H9 (cell line): ENCODE measurements at regions not wholly inside any gene's neighbourhood (a gene's known extent, or its start where the extent isn't known, plus 50 kb on each side); places are given as distances from the start of the nearest gene placed in this dataset.

Source experiments
- DNase-seq: peaks from one replicate; pipeline ENCODE4 v3.0.0-alpha.2; 2017
- H2AFZ ChIP-seq: one replicate; pipeline ENCODE4 v1.6.1; 2013; ENCODE audit warnings: mild to moderate bottlenecking, low read length, control low read depth, moderate library complexity
- H2AK5ac ChIP-seq: 2 replicates; pipeline ENCODE4 v1.6.1; 2013; ENCODE audit warnings: low read length, control low read depth, mixed read lengths; ENCODE audit not compliant: insufficient read length
- H2BK120ac ChIP-seq: one replicate; pipeline ENCODE4 v1.6.1; 2013; ENCODE audit warnings: low read depth, mild to moderate bottlenecking, low read length, control low read depth, inconsistent platforms; ENCODE audit not compliant: poor library complexity, severe bottlenecking
- H2BK12ac ChIP-seq: 2 replicates; pipeline ENCODE4 v1.6.1; 2013; ENCODE audit warnings: low read length, control low read depth, mixed read lengths, low read depth; ENCODE audit not compliant: insufficient read length
- H2BK15ac ChIP-seq: 2 replicates; pipeline ENCODE4 v1.6.1; 2013; ENCODE audit warnings: low read depth, low read length, control low read depth
- H2BK20ac ChIP-seq: one replicate; pipeline ENCODE4 v1.6.1; 2013; ENCODE audit warnings: low read depth, mild to moderate bottlenecking, low read length, control low read depth, inconsistent platforms; ENCODE audit not compliant: poor library complexity, severe bottlenecking
- H2BK5ac ChIP-seq: 2 replicates; pipeline ENCODE4 v1.6.1; 2013; ENCODE audit warnings: low read length, control low read depth, mixed read lengths; ENCODE audit not compliant: insufficient read length
- H3K14ac ChIP-seq: 2 replicates; pipeline ENCODE4 v1.6.1; 2013; ENCODE audit warnings: low read length, control low read depth; ENCODE audit not compliant: insufficient read depth
- H3K18ac ChIP-seq: 2 replicates; pipeline ENCODE4 v1.6.1; 2013; ENCODE audit warnings: low read depth, mild to moderate bottlenecking, mixed read lengths, low read length, control low read depth; ENCODE audit not compliant: insufficient read length
- H3K23ac ChIP-seq: 2 replicates; pipeline ENCODE4 v1.6.1; 2013; ENCODE audit warnings: low read length, control low read depth, mixed read lengths, low read depth; ENCODE audit not compliant: insufficient read length
- H3K23me2 ChIP-seq: 2 replicates; pipeline ENCODE4 v1.6.1; 2013; ENCODE audit warnings: low read depth, mild to moderate bottlenecking, mixed read lengths, low read length, control low read depth; ENCODE audit not compliant: insufficient read length, poor library complexity, severe bottlenecking
- H3K27ac ChIP-seq: 2 replicates; pipeline ENCODE4 v1.5.1; 2013; ENCODE audit warnings: low read length, control low read depth, mixed read lengths, low read depth; ENCODE audit not compliant: insufficient read length
- H3K27me3 ChIP-seq: 2 replicates; pipeline ENCODE4 v1.6.1; 2013; ENCODE audit warnings: low read length, control low read depth, inconsistent platforms; ENCODE audit not compliant: insufficient read depth
- H3K4ac ChIP-seq: 2 replicates; pipeline ENCODE4 v1.6.1; 2013; ENCODE audit warnings: low read depth, mild to moderate bottlenecking, control low read depth, inconsistent platforms, low read length, moderate library complexity
- H3K4me1 ChIP-seq: 2 replicates; pipeline ENCODE4 v1.6.1; 2013; ENCODE audit warnings: low read length, control low read depth, inconsistent platforms; ENCODE audit not compliant: insufficient read depth
- H3K4me2 ChIP-seq: 2 replicates; pipeline ENCODE4 v1.6.1; 2013; ENCODE audit warnings: low read length, control low read depth, mixed read lengths; ENCODE audit not compliant: insufficient read length, insufficient read depth
- H3K56ac ChIP-seq: 2 replicates; pipeline ENCODE4 v1.6.1; 2013; ENCODE audit warnings: low read depth, mild to moderate bottlenecking, mixed read lengths, low read length, control low read depth; ENCODE audit not compliant: insufficient read length
- H3K79me1 ChIP-seq: 2 replicates; pipeline ENCODE4 v1.6.1; 2013; ENCODE audit warnings: low read depth, mild to moderate bottlenecking, moderate library complexity, low read length, control low read depth, inconsistent platforms; ENCODE audit not compliant: insufficient read depth, poor library complexity, severe bottlenecking
- H3K79me2 ChIP-seq: 2 replicates; pipeline ENCODE4 v1.6.1; 2013; ENCODE audit warnings: low read length, control low read depth, inconsistent platforms; ENCODE audit not compliant: insufficient read depth
- H3K9ac ChIP-seq: 2 replicates; pipeline ENCODE4 v1.6.1; 2013; ENCODE audit warnings: low read length, control low read depth, mixed read lengths; ENCODE audit not compliant: insufficient read length; ENCODE audit errors: extremely low read depth
- H3K9me3 ChIP-seq: one replicate; pipeline ENCODE4 v1.6.1; 2013; ENCODE audit warnings: low read depth, low read length, inconsistent platforms; ENCODE audit not compliant: control insufficient read depth
- H3T11ph ChIP-seq: one replicate; pipeline ENCODE4 v1.6.1; 2013; ENCODE audit warnings: mild to moderate bottlenecking, low read length, control low read depth, inconsistent platforms
- H4K20me1 ChIP-seq: one replicate; pipeline ENCODE4 v1.6.1; 2013; ENCODE audit not compliant: control insufficient read depth, insufficient read length, insufficient read depth
- H4K5ac ChIP-seq: 2 replicates; pipeline ENCODE4 v1.6.1; 2013; ENCODE audit warnings: low read depth, mild to moderate bottlenecking, mixed read lengths, low read length, control low read depth; ENCODE audit not compliant: insufficient read length
- H4K8ac ChIP-seq: replicated peaks from 2 replicates; pipeline ENCODE4 v1.6.1; 2013; ENCODE audit warnings: low read length, control low read depth, mixed read lengths, low read depth; ENCODE audit not compliant: insufficient read length
- H4K91ac ChIP-seq: 2 replicates; pipeline ENCODE4 v1.6.1; 2013; ENCODE audit warnings: low read depth, mild to moderate bottlenecking, moderate library complexity, mixed read lengths, low read length, control low read depth; ENCODE audit not compliant: insufficient read length
- H3K27ac Mint-ChIP-seq, 3 experiments: 2 replicates in 2 of 3; 3 replicates in 1 of 3; pipeline ENCODE4 v1.8.0; 2020 to 2021; ENCODE audit warnings: mixed read lengths in 3 of 3, mild to moderate bottlenecking in 1 of 3, moderate library complexity in 1 of 3
- H3K27me3 Mint-ChIP-seq: 2 replicates; pipeline ENCODE4 v1.8.0; 2021; ENCODE audit warnings: low read depth, mild to moderate bottlenecking, moderate library complexity, mixed read lengths
- H3K36me3 Mint-ChIP-seq, 3 experiments: 2 replicates in 2 of 3; 3 replicates in 1 of 3; pipeline ENCODE4 v1.8.0; 2020 to 2021; ENCODE audit warnings: low read depth in 3 of 3, mixed read lengths in 3 of 3; ENCODE audit not compliant: insufficient read depth in 1 of 3
- H3K4me1 Mint-ChIP-seq, 2 experiments: 2 replicates each; pipeline ENCODE4 v1.8.0; 2020; ENCODE audit warnings: mixed read lengths in 2 of 2
- H3K4me3 Mint-ChIP-seq, 2 experiments: 2 replicates in 1 of 2; 3 replicates in 1 of 2; pipeline ENCODE4 v1.8.0; 2020 to 2021; ENCODE audit warnings: mild to moderate bottlenecking in 2 of 2, mixed read lengths in 2 of 2, moderate library complexity in 1 of 2
- H3K9me3 Mint-ChIP-seq, 2 experiments: 2 replicates in 1 of 2; 3 replicates in 1 of 2; pipeline ENCODE4 v1.8.0; 2020; ENCODE audit warnings: mild to moderate bottlenecking in 2 of 2, mixed read lengths in 2 of 2, moderate library complexity in 1 of 2
- CTCF ChIP-seq: fragments of 200-600 bp; sonication (generic); conservative IDR thresholded peaks from 3 replicates; pipeline ENCODE4 v1.8.0; 2021; ENCODE audit warnings: antibody characterized with exemption, mild to moderate bottlenecking
- WGBS: extraction: QIAGEN DNeasy Blood & Tissue Kit; methylation state at CpG from one replicate; pipeline ENCODE4 v1.1.7; 2013; ENCODE audit warnings: missing lambda C conversion rate, low lambda C conversion rate, mixed read lengths; ENCODE audit not compliant: insufficient read length; ENCODE audit errors: extremely low coverage; 5-methylcytosine and 5-hydroxymethylcytosine counted together

- no peak overlapping the region for H2BK15ac ChIP-seq
- no peak overlapping the region for H3K14ac ChIP-seq
- peaks cover under 1 to 2% of the 10 kb centered on the region in 2 experiments; a peak in 4 of 5 replicates for H3K9me3 Mint-ChIP-seq
- H2BK20ac ChIP-seq, result no peak overlapping the region
- peaks cover 0 to 3% (median under 1%) of the 10 kb centered on the region in 3 experiments; a peak in 2 of 7 replicates for H3K36me3 Mint-ChIP-seq
- no peak overlapping the region for H3T11ph ChIP-seq
- no peaks in the 10 kb centered on the region for H3K79me2 ChIP-seq
- no peaks in the 10 kb centered on the region for H3K9me3 ChIP-seq
- no peak for TF ChIP-seq CTCF
- no peak overlapping the region for H2AK5ac ChIP-seq
- H3K4me1 ChIP-seq, result no peaks in the 10 kb centered on the region
- no peak overlapping the region for H3K18ac ChIP-seq
- H2BK5ac ChIP-seq, result no peak overlapping the region
- no peak overlapping the region for H3K9ac ChIP-seq
- H3K79me1 ChIP-seq, result no peaks in the 10 kb centered on the region
- H3K27ac Mint-ChIP-seq, result no peak overlapping the region
- no peak overlapping the region for H3K27ac ChIP-seq
- no peak overlapping the region for H4K5ac ChIP-seq
- H3K56ac ChIP-seq, result no peak overlapping the region
- no peak overlapping the region for H2BK12ac ChIP-seq
- H4K20me1 ChIP-seq, result no peaks in the 10 kb centered on the region
- H3K27me3 ChIP-seq, result no peaks in the 10 kb centered on the region
- H3K23me2 ChIP-seq, result no peaks in the 10 kb centered on the region
- H4K8ac ChIP-seq, result no peak overlapping the region
- H2AFZ ChIP-seq, result no peak overlapping the region
- DNase-seq, result no peak
- no peak overlapping the region for H2BK120ac ChIP-seq
- no peak overlapping the region for H3K4me3 Mint-ChIP-seq
- H4K91ac ChIP-seq, result no peak overlapping the region
- no peak overlapping the region for H3K23ac ChIP-seq
- H3K4me1 Mint-ChIP-seq, result no peaks in the 10 kb centered on the region
- no peak overlapping the region for H3K4me2 ChIP-seq
- H3K4ac ChIP-seq, result no peak overlapping the region
- WGBS, result no CpG with 5 or more reads among the region's 3 CpGs
- H3K27me3 Mint-ChIP-seq, result no peaks in the 10 kb centered on the region
Observed at GRCh38 chr3:88979760-88980159, 127.7 kb upstream of the EPHA3 start.
